HEK293 (cell line): ENCODE measurements at regions not wholly inside any gene's neighbourhood (a gene's known extent, or its start where the extent isn't known, plus 50 kb on each side); places are given as distances from the start of the nearest gene placed in this dataset.
A peak's percentile ranks its signal among the peaks of the same experiment; 100 is the strongest.

ENCODE experiments used
- CTCF ChIA-PET: fragments of 350-600 bp; formaldehyde crosslinking; extraction: SDS; loops from one replicate; lab custom pipeline; 2021; ENCODE audit warnings: antibody characterized with exemption; lab: Yijun Ruan, JAX
- POLR2A ChIA-PET: fragments of 300-600 bp; formaldehyde crosslinking; extraction: SDS; loops from one replicate; lab custom pipeline; 2020; ENCODE audit warnings: antibody characterized with exemption, inconsistent platforms; lab: Yijun Ruan, JAX
- H3K27ac ChIP-seq: fragments of 200-500 bp; sonication (Bioruptor generic); 2 replicates; pipeline ENCODE4 v1.5.1; 2014; ENCODE audit warnings: low read depth, low read length, control low read depth, inconsistent platforms; ENCODE audit errors: extremely low read depth
- H3K36me3 ChIP-seq, 2 experiments: fragments of 200-500 bp in 1 of 2; sonication (Bioruptor generic) in 1 of 2; 1 replicate in 1 of 2; 2 replicates in 1 of 2; pipeline ENCODE4 v1.5.1; 2014 to 2017; ENCODE audit warnings: inconsistent platforms in 2 of 2, low read length in 2 of 2; ENCODE audit not compliant: control insufficient read depth in 2 of 2, insufficient read depth in 1 of 2
- H3K4me1 ChIP-seq: fragments of 200-500 bp; sonication (Bioruptor generic); 2 replicates; pipeline ENCODE4 v1.5.1; 2014; ENCODE audit warnings: mild to moderate bottlenecking, low read length, inconsistent platforms; ENCODE audit not compliant: control insufficient read depth, insufficient read depth
- H3K4me3 ChIP-seq: 2 replicates; pipeline ENCODE4 v1.5.1; 2011; ENCODE audit warnings: low read depth, mild to moderate bottlenecking, control low read depth, low read length, moderate library complexity
- H3K9me3 ChIP-seq: fragments of 200-500 bp; sonication (Bioruptor generic); 2 replicates; pipeline ENCODE4 v1.5.1; 2014; ENCODE audit warnings: low read depth, low read length, inconsistent platforms; ENCODE audit not compliant: control insufficient read depth, insufficient read depth
- ZBTB8A ChIP-seq: fragments of 450-650 bp; formaldehyde crosslinking; IDR thresholded peaks from 2 replicates; pipeline ENCODE4 v1.5.1; 2016; ENCODE audit warnings: missing biosample characterization, missing genetic modification characterization
- ZNF132 ChIP-seq: fragments of 450-650 bp; formaldehyde crosslinking; IDR thresholded peaks from 2 replicates; pipeline ENCODE4 v1.5.1; 2017; ENCODE audit warnings: missing biosample characterization, missing genetic modification characterization, borderline replicate concordance
- ZNF140 ChIP-seq: fragments of 450-650 bp; formaldehyde crosslinking; IDR thresholded peaks from 2 replicates; pipeline ENCODE4 v1.5.1; 2016; ENCODE audit warnings: missing biosample characterization, missing genetic modification characterization
- ZNF266 ChIP-seq: fragments of 450-650 bp; formaldehyde crosslinking; IDR thresholded peaks from 2 replicates; pipeline ENCODE4 v1.5.1; 2016; ENCODE audit warnings: missing biosample characterization, missing genetic modification characterization, low read depth
- ZNF394 ChIP-seq: fragments of 450-650 bp; formaldehyde crosslinking; IDR thresholded peaks from 2 replicates; pipeline ENCODE4 v1.5.1; 2016; ENCODE audit warnings: missing biosample characterization, missing genetic modification characterization, mild to moderate bottlenecking, moderate library complexity, borderline replicate concordance
- ZNF426 ChIP-seq: fragments of 450-650 bp; formaldehyde crosslinking; IDR thresholded peaks from 2 replicates; pipeline ENCODE4 v1.5.1; 2017; ENCODE audit warnings: missing biosample characterization, missing genetic modification characterization, mild to moderate bottlenecking, inconsistent platforms, moderate library complexity
- ZNF433 ChIP-seq: fragments of 450-650 bp; formaldehyde crosslinking; IDR thresholded peaks from 2 replicates; pipeline ENCODE4 v1.5.1; 2016; ENCODE audit warnings: missing biosample characterization, missing genetic modification characterization, low read depth
- ZNF560 ChIP-seq: fragments of 450-650 bp; formaldehyde crosslinking; IDR thresholded peaks from 2 replicates; pipeline ENCODE4 v1.5.1; 2017; ENCODE audit warnings: missing biosample characterization, missing genetic modification characterization, borderline replicate concordance
- ZNF596 ChIP-seq: fragments of 450-650 bp; IDR thresholded peaks from 2 replicates; pipeline ENCODE4 v1.5.0; 2018; ENCODE audit warnings: missing biosample characterization, mild to moderate bottlenecking, missing genetic modification characterization, moderate library complexity
- ZNF623 ChIP-seq: fragments of 450-650 bp; formaldehyde crosslinking; IDR thresholded peaks from 2 replicates; pipeline ENCODE4 v1.5.1; 2016; ENCODE audit warnings: missing biosample characterization, missing genetic modification characterization
- ZNF624 ChIP-seq: fragments of 450-650 bp; formaldehyde crosslinking; IDR thresholded peaks from 2 replicates; pipeline ENCODE4 v1.5.1; 2017; ENCODE audit warnings: missing biosample characterization, missing genetic modification characterization
- ZNF777 ChIP-seq: fragments of 450-650 bp; formaldehyde crosslinking; IDR thresholded peaks from 2 replicates; pipeline ENCODE4 v1.5.1; 2017; ENCODE audit warnings: missing biosample characterization, missing genetic modification characterization, borderline replicate concordance
- ZXDB ChIP-seq: fragments of 450-650 bp; formaldehyde crosslinking; IDR thresholded peaks from 2 replicates; pipeline ENCODE4 v1.5.1; 2016; ENCODE audit warnings: missing biosample characterization, missing genetic modification characterization
- TF ChIP-seq, protein P1 (sequence below): fragments of 450-650 bp; formaldehyde crosslinking; IDR thresholded peaks from 2 replicates; pipeline ENCODE4 v1.5.1; 2016; ENCODE audit warnings: missing biosample characterization, missing genetic modification characterization, borderline replicate concordance
- TF ChIP-seq, protein P2 (sequence below): fragments of 450-650 bp; formaldehyde crosslinking; IDR thresholded peaks from 2 replicates; pipeline ENCODE4 v1.5.1; 2016; ENCODE audit warnings: missing biosample characterization, missing genetic modification characterization, borderline replicate concordance
- TF ChIP-seq, protein P3 (sequence below): fragments of 450-650 bp; formaldehyde crosslinking; conservative IDR thresholded peaks from 2 replicates; pipeline ENCODE4 v1.5.1; 2016; ENCODE audit warnings: low read depth, missing biosample characterization, missing genetic modification characterization
- TF ChIP-seq, protein P4 (sequence below): fragments of 450-650 bp; formaldehyde crosslinking; IDR thresholded peaks from 2 replicates; pipeline ENCODE4 v1.5.1; 2016; ENCODE audit warnings: missing biosample characterization, missing genetic modification characterization
- TF ChIP-seq, protein P5 (sequence below): fragments of 450-650 bp; formaldehyde crosslinking; conservative IDR thresholded peaks from 2 replicates; pipeline ENCODE4 v1.5.1; 2016; ENCODE audit warnings: low read depth, missing biosample characterization, missing genetic modification characterization

DNA sequence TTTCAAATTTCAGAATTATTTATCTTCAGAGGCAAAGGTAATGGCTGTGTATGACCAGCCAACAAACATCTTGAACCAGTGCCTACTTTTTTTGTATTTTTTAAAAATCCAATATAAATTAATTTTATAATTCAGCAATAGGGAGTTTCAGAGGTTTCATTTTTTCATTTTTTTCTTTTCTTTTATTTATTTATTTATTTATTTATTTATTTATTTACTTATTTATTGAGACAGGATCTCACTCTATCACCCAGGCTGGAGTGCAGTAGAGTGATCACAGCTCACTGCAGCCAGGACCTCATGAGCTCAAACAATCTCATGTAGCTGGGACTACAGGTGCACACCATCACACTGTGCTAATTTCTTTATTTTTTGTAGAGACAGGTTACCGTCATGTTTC is 250.5 kb downstream of the TMEM47 start:
- ChIA-PET CTCF (interaction anchor here (0.6 to 0.8 kb wide), 2 partner anchors 583 to 973 kb away, joined by 3 read pairs; no protein-coding TSS in a partner anchor), POLR2A (no interaction called here)
- no peak overlapping the region for H3K4me3 ChIP-seq
- no peaks in the 10 kb centered on the region for H3K4me1 ChIP-seq
- no peaks in the 10 kb centered on the region for H3K9me3 ChIP-seq
- no peaks in the 10 kb centered on the region for H3K36me3 ChIP-seq
- H3K27ac ChIP-seq = no peak overlapping the region
- TF ChIP-seq ZNF266 (tag by site-specific recombination) (peak; percentile 11; the same call in 1 of the 2 replicates), ZNF433 (tag by site-specific recombination) (peak; percentile 24; the same call in 1 of the 2 replicates), ZNF777 (tag by site-specific recombination) (no peak), ZNF394 (peak; percentile 74; the same call in 1 of the 2 replicates), ZNF132 (no peak), ZNF140 (tag by site-specific recombination) (0 out of 2 replicates have a peak, but pooled peaks have one; percentile 54), ZBTB8A (peak; percentile 43; the same call in 1 of the 2 replicates), ZXDB (tag by site-specific recombination) (0 out of 2 replicates have a peak, but pooled peaks have one; percentile 46), ZNF596 (tag by site-specific recombination) (no peak), ZNF426 (tag by site-specific recombination) (peak; percentile 81), ZNF560 (tag by site-specific recombination) (peak; percentile 40; the same call in 1 of the 2 replicates), ZNF623 (tag by site-specific recombination) (peak; percentile 59), ZNF624 (tag by site-specific recombination) (no peak)
- TF ChIP-seq, protein P1, sequence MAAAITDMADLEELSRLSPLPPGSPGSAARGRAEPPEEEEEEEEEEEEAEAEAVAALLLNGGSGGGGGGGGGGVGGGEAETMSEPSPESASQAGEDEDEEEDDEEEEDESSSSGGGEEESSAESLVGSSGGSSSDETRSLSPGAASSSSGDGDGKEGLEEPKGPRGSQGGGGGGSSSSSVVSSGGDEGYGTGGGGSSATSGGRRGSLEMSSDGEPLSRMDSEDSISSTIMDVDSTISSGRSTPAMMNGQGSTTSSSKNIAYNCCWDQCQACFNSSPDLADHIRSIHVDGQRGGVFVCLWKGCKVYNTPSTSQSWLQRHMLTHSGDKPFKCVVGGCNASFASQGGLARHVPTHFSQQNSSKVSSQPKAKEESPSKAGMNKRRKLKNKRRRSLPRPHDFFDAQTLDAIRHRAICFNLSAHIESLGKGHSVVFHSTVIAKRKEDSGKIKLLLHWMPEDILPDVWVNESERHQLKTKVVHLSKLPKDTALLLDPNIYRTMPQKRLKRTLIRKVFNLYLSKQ = 0 out of 2 replicates have a peak, but pooled peaks have one; percentile 22
- TF ChIP-seq, protein P2, sequence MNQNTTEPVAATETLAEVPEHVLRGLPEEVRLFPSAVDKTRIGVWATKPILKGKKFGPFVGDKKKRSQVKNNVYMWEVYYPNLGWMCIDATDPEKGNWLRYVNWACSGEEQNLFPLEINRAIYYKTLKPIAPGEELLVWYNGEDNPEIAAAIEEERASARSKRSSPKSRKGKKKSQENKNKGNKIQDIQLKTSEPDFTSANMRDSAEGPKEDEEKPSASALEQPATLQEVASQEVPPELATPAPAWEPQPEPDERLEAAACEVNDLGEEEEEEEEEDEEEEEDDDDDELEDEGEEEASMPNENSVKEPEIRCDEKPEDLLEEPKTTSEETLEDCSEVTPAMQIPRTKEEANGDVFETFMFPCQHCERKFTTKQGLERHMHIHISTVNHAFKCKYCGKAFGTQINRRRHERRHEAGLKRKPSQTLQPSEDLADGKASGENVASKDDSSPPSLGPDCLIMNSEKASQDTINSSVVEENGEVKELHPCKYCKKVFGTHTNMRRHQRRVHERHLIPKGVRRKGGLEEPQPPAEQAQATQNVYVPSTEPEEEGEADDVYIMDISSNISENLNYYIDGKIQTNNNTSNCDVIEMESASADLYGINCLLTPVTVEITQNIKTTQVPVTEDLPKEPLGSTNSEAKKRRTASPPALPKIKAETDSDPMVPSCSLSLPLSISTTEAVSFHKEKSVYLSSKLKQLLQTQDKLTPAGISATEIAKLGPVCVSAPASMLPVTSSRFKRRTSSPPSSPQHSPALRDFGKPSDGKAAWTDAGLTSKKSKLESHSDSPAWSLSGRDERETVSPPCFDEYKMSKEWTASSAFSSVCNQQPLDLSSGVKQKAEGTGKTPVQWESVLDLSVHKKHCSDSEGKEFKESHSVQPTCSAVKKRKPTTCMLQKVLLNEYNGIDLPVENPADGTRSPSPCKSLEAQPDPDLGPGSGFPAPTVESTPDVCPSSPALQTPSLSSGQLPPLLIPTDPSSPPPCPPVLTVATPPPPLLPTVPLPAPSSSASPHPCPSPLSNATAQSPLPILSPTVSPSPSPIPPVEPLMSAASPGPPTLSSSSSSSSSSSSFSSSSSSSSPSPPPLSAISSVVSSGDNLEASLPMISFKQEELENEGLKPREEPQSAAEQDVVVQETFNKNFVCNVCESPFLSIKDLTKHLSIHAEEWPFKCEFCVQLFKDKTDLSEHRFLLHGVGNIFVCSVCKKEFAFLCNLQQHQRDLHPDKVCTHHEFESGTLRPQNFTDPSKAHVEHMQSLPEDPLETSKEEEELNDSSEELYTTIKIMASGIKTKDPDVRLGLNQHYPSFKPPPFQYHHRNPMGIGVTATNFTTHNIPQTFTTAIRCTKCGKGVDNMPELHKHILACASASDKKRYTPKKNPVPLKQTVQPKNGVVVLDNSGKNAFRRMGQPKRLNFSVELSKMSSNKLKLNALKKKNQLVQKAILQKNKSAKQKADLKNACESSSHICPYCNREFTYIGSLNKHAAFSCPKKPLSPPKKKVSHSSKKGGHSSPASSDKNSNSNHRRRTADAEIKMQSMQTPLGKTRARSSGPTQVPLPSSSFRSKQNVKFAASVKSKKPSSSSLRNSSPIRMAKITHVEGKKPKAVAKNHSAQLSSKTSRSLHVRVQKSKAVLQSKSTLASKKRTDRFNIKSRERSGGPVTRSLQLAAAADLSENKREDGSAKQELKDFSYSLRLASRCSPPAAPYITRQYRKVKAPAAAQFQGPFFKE (tag by site-specific recombination) = no peak
- TF ChIP-seq, protein P3, sequence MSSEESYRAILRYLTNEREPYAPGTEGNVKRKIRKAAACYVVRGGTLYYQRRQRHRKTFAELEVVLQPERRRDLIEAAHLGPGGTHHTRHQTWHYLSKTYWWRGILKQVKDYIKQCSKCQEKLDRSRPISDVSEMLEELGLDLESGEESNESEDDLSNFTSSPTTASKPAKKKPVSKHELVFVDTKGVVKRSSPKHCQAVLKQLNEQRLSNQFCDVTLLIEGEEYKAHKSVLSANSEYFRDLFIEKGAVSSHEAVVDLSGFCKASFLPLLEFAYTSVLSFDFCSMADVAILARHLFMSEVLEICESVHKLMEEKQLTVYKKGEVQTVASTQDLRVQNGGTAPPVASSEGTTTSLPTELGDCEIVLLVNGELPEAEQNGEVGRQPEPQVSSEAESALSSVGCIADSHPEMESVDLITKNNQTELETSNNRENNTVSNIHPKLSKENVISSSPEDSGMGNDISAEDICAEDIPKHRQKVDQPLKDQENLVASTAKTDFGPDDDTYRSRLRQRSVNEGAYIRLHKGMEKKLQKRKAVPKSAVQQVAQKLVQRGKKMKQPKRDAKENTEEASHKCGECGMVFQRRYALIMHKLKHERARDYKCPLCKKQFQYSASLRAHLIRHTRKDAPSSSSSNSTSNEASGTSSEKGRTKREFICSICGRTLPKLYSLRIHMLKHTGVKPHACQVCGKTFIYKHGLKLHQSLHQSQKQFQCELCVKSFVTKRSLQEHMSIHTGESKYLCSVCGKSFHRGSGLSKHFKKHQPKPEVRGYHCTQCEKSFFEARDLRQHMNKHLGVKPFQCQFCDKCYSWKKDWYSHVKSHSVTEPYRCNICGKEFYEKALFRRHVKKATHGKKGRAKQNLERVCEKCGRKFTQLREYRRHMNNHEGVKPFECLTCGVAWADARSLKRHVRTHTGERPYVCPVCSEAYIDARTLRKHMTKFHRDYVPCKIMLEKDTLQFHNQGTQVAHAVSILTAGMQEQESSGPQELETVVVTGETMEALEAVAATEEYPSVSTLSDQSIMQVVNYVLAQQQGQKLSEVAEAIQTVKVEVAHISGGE = peak; percentile 74
- TF ChIP-seq, protein P4, sequence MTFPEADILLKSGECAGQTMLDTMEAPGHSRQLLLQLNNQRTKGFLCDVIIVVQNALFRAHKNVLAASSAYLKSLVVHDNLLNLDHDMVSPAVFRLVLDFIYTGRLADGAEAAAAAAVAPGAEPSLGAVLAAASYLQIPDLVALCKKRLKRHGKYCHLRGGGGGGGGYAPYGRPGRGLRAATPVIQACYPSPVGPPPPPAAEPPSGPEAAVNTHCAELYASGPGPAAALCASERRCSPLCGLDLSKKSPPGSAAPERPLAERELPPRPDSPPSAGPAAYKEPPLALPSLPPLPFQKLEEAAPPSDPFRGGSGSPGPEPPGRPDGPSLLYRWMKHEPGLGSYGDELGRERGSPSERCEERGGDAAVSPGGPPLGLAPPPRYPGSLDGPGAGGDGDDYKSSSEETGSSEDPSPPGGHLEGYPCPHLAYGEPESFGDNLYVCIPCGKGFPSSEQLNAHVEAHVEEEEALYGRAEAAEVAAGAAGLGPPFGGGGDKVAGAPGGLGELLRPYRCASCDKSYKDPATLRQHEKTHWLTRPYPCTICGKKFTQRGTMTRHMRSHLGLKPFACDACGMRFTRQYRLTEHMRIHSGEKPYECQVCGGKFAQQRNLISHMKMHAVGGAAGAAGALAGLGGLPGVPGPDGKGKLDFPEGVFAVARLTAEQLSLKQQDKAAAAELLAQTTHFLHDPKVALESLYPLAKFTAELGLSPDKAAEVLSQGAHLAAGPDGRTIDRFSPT (tag by site-specific recombination) = no peak
- TF ChIP-seq, protein P5, sequence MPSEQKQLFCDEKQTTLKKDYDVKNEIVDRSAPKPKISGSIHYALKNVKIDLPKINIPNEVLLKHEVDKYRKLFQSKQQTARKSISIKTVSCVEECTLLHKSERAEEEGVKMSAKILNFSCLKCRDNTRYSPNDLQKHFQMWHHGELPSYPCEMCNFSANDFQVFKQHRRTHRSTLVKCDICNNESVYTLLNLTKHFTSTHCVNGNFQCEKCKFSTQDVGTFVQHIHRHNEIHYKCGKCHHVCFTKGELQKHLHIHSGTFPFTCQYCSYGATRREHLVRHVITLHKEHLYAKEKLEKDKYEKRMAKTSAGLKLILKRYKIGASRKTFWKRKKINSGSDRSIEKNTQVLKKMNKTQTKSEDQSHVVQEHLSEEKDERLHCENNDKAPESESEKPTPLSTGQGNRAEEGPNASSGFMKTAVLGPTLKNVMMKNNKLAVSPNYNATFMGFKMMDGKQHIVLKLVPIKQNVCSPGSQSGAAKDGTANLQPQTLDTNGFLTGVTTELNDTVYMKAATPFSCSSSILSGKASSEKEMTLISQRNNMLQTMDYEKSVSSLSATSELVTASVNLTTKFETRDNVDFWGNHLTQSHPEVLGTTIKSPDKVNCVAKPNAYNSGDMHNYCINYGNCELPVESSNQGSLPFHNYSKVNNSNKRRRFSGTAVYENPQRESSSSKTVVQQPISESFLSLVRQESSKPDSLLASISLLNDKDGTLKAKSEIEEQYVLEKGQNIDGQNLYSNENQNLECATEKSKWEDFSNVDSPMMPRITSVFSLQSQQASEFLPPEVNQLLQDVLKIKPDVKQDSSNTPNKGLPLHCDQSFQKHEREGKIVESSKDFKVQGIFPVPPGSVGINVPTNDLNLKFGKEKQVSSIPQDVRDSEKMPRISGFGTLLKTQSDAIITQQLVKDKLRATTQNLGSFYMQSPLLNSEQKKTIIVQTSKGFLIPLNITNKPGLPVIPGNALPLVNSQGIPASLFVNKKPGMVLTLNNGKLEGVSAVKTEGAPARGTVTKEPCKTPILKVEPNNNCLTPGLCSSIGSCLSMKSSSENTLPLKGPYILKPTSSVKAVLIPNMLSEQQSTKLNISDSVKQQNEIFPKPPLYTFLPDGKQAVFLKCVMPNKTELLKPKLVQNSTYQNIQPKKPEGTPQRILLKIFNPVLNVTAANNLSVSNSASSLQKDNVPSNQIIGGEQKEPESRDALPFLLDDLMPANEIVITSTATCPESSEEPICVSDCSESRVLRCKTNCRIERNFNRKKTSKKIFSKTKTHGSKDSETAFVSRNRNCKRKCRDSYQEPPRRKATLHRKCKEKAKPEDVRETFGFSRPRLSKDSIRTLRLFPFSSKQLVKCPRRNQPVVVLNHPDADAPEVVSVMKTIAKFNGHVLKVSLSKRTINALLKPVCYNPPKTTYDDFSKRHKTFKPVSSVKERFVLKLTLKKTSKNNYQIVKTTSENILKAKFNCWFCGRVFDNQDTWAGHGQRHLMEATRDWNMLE (tag by site-specific recombination) = peak; percentile 77
